HepG2 (cell line): ENCODE measurements at regions not wholly inside any gene's neighbourhood (a gene's known extent, or its start where the extent isn't known, plus 50 kb on each side); places are given as distances from the start of the nearest gene placed in this dataset.

Experiments used
- ATAC-seq: fragments of 200-7000 bp; cut with Tn5 transposase; 3 replicates; pipeline ENCODE4 v1.9.1; 2020; ENCODE audit warnings: mild to moderate bottlenecking, moderate library complexity
- BruUV-seq: library from RNA; stranded (reverse); fragments of 400-500 nt; replicated peaks from 2 replicates; lab custom pipeline; 2021; lab: Mats Ljungman, UMichigan
- CTCF ChIA-PET: fragments of 300-600 bp; formaldehyde crosslinking; extraction: SDS; loops from one replicate; lab custom pipeline; 2021; ENCODE audit warnings: low total read pairs, inconsistent platforms, low intra/inter-chr PET ratio; lab: Yijun Ruan, JAX
- POLR2A ChIA-PET: fragments of 350-600 bp; sonication (Branson Sonifier 250); formaldehyde crosslinking; loops from one replicate; lab custom pipeline; 2020; ENCODE audit warnings: antibody characterized with exemption, inconsistent platforms; lab: Yijun Ruan, JAX
- DNase-seq: peaks from one replicate; pipeline ENCODE4 v3.0.0-alpha.2; 2015; ENCODE audit warnings: low spot score
- FAIRE-seq: peaks from 3 replicates; lab custom pipeline; 2011; peaks lifted over from hg19 to GRCh38; lab: Jason Lieb, UNC
- H2AFZ ChIP-seq: one replicate; pipeline ENCODE4 v1.6.1; 2011; ENCODE audit warnings: low read length, inconsistent platforms
- H3K27ac ChIP-seq: fragments of 300-600 bp; 3 replicates; pipeline ENCODE4 v1.8.0; 2011; ENCODE audit warnings: mixed run types, mild to moderate bottlenecking, mixed read lengths, low read length, inconsistent platforms; ENCODE audit not compliant: insufficient read depth; ENCODE audit errors: extremely low read length
- H3K27me3 ChIP-seq, 2 experiments: fragments of 200-600 bp in 1 of 2; 2 replicates in 1 of 2; 3 replicates in 1 of 2; pipeline versions ENCODE4 v1.6.0 to v1.8.0; 2011; ENCODE audit warnings: low read length in 2 of 2, mild to moderate bottlenecking in 2 of 2, moderate library complexity in 2 of 2, inconsistent platforms in 1 of 2; ENCODE audit not compliant: insufficient read depth in 2 of 2, control insufficient read depth in 1 of 2
- H3K36me3 ChIP-seq, 2 experiments: fragments of 200-600 bp in 1 of 2; replicated peaks in 1 of 2; 2 replicates in 1 of 2; 3 replicates in 1 of 2; pipeline versions ENCODE4 v1.5.1 to v1.8.0; 2011; ENCODE audit warnings: low read length in 2 of 2, inconsistent platforms in 1 of 2; ENCODE audit not compliant: insufficient read depth in 2 of 2, control insufficient read depth in 1 of 2
- H3K4me1 ChIP-seq: 2 replicates; pipeline ENCODE4 v1.5.1; 2012; ENCODE audit warnings: low read length, inconsistent platforms; ENCODE audit not compliant: insufficient read depth
- H3K4me2 ChIP-seq: 2 replicates; pipeline ENCODE4 v1.6.0; 2011; ENCODE audit warnings: low read depth, low read length, inconsistent platforms
- H3K4me3 ChIP-seq, 3 experiments: fragments of 200-600 bp in 1 of 3; sonication (generic), shearing (Covaris generic) in 1 of 3; replicated peaks in 1 of 3; 2 replicates each; pipeline ENCODE4 v1.5.1; 2011 to 2016; ENCODE audit warnings: low read length in 3 of 3, inconsistent platforms in 2 of 3, low read depth in 2 of 3, mild to moderate bottlenecking in 2 of 3, control low read depth in 1 of 3, mixed read lengths in 1 of 3; ENCODE audit not compliant: insufficient read depth in 1 of 3
- H3K79me2 ChIP-seq: one replicate; pipeline ENCODE4 v1.6.1; 2011; ENCODE audit warnings: low read length, inconsistent platforms; ENCODE audit not compliant: insufficient read depth
- H3K9ac ChIP-seq: 2 replicates; pipeline ENCODE4 v1.6.0; 2011; ENCODE audit warnings: mild to moderate bottlenecking, low read depth, low read length, inconsistent platforms; ENCODE audit not compliant: insufficient read depth
- H3K9me3 ChIP-seq: 2 replicates; pipeline ENCODE4 v1.5.1; 2012; ENCODE audit warnings: mild to moderate bottlenecking, low read length
- H4K20me1 ChIP-seq: 2 replicates; pipeline ENCODE4 v1.6.0; 2011; ENCODE audit warnings: inconsistent platforms, mild to moderate bottlenecking, low read length, moderate library complexity; ENCODE audit not compliant: insufficient read depth
- AKAP8 ChIP-seq: sonication (generic); formaldehyde crosslinking; IDR thresholded peaks from 2 replicates; pipeline ENCODE4 v1.5.1; 2020; ENCODE audit warnings: mild to moderate bottlenecking, missing genetic modification reagents
- DMAP1 ChIP-seq: IDR thresholded peaks from 2 replicates; pipeline ENCODE4 v1.6.1; 2016
- ONECUT2 ChIP-seq: sonication (generic); formaldehyde crosslinking; IDR thresholded peaks from 2 replicates; pipeline ENCODE4 v1.4.0; 2020; ENCODE audit warnings: missing genetic modification reagents
- PCBP1 ChIP-seq: fragments of 200-400 bp; formaldehyde crosslinking; IDR thresholded peaks from 2 replicates; pipeline ENCODE4 v1.6.1; 2017; ENCODE audit warnings: mild to moderate bottlenecking, low read depth, low read length, borderline replicate concordance
- STAT5B ChIP-seq: sonication (generic); formaldehyde crosslinking; IDR thresholded peaks from 2 replicates; pipeline ENCODE4 v1.4.0; 2020; ENCODE audit warnings: missing genetic modification reagents
- WGBS: methylation state at CpG from one replicate; pipeline ENCODE4 v1.1.6; 2017; ENCODE audit warnings: low lambda C conversion rate; 5-methylcytosine and 5-hydroxymethylcytosine counted together
- in situ Hi-C: cut with HindIII; loops from 2 replicates; pipeline ENCODE4 v1.10.0; 2017; ENCODE audit warnings: low pct_unique_long_range_greater_than_20kb; ENCODE audit not compliant: extremely low pct_ligation_motif_present
- intact Hi-C: fragments of 100-400 bp; cut with micrococcal nuclease; formaldehyde crosslinking; loops from one replicate; pipeline ENCODE4 v1.10.0; 2022; ENCODE audit not compliant: unreplicated experiment
- TF ChIP-seq, protein P1 (sequence below): sonication (generic); formaldehyde crosslinking; IDR thresholded peaks from 2 replicates; pipeline ENCODE4 v1.4.0; 2020; ENCODE audit warnings: mild to moderate bottlenecking, missing genetic modification reagents
- TF ChIP-seq, protein P2 (sequence below): conservative IDR thresholded peaks from 2 replicates; pipeline ENCODE4 v1.6.1; 2018; ENCODE audit warnings: missing genetic modification reagents
- TF ChIP-seq, protein P3 (sequence below): sonication (generic); formaldehyde crosslinking; IDR thresholded peaks from 2 replicates; pipeline ENCODE4 v1.8.1; 2023; ENCODE audit warnings: missing genetic modification reagents, mild to moderate bottlenecking, borderline replicate concordance

DNA sequence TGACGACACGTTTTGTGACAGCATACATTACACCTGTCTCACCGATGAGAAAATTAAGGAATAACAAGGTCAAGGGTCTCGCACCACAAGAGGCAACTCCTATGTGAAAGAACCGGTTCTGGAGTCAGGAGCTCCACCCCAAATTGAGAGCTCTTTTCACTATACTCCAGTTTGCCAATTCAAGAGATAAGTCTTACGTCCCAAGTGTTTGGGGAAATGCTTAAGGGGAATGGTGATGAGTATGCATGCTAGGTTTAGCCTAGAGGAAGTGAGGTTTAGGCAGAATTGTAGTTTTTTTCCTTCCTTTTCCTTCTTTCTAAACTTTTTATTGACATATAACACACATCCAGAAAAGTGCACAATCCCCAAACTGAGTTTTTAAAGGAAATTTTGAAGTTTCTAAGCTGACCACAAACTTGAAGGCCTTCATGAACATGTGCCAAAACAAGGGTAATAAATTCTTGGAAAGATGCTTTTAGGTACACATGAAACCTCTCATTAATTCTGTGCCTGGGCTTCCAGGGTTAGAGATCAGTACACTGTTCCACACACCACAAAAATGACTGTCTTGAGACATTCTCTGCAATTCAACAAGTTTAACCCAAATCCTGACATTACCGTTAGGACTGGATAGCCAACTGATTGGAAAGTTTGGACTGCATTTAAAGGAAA lies 127.6 kb upstream of the SLC1A3 start:
- H3K9me3 ChIP-seq: no peaks in the 10 kb centered on the region
- no peaks in the 10 kb centered on the region for H3K79me2 ChIP-seq
- H3K27me3 ChIP-seq: no peaks in the 10 kb centered on the region
- H4K20me1 ChIP-seq: no peaks in the 10 kb centered on the region
- H3K4me1 ChIP-seq: no peaks in the 10 kb centered on the region
- BruUV-seq: no TSS peak
- CTCF ChIA-PET: no interaction called here
- TF ChIP-seq PCBP1: no peak
- in situ Hi-C loops (no loop called here), intact Hi-C loops (no loop called here)
- no peak overlapping the region for H3K27ac ChIP-seq
- no peak overlapping the region for H3K4me2 ChIP-seq
- H2AFZ ChIP-seq: no peak overlapping the region
- FAIRE-seq (no peak), DNase-seq (no peak), ATAC-seq (no peak)
- H3K9ac ChIP-seq: no peak overlapping the region
- POLR2A ChIA-PET: no interaction called here
- H3K36me3 ChIP-seq: no peaks in the 10 kb centered on the region
- 18% methylated on average over 7 of the region's 7 CpGs for WGBS
- no peak overlapping the region for H3K4me3 ChIP-seq

DNA sequence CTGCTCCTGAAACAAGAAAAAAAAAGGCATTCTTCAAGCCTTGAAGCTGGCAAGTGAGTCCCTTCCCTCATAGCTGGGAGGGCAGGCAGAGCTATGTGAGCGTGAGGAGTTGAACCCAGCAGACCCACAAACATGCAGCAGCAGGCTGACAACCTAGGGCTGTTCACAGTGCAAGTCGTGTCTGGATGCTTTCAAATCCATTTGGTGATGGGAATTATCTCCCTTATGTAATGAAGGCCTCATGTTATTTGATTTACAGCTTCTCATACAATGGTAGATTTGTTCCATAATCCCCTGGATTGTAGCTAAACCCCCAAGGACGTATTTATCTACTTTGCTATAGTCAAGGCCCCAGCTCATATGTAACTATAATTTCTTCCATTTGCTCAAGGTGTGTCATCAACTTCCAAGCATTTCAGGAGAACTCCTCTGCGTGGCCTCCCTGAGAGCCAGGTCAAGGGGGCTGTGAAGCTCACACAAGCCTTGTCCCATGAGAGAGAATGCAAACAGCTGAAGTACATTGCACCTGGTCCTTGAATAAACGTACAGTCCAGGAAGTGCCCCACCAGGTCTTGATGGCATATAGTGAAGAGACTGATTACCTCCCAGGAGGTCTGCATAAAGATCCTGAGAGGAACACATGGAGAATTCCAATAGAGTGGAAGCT lies 124.8 kb upstream of the SLC1A3 start:
- Histone ChIP-seq H3K27ac (no peak overlapping the region), H3K27me3 (no peaks in the 10 kb centered on the region), H3K4me2 (no peak overlapping the region), H3K9ac (no peak overlapping the region), H3K4me3 (no peak overlapping the region), H4K20me1 (no peaks in the 10 kb centered on the region), H3K4me1 (no peaks in the 10 kb centered on the region), H3K9me3 (no peaks in the 10 kb centered on the region), H3K36me3 (no peaks in the 10 kb centered on the region), H2AFZ (peak overlapping the region; percentile 3), H3K79me2 (no peaks in the 10 kb centered on the region)
- ChIA-PET CTCF (no interaction called here), POLR2A (no interaction called here)
- FAIRE-seq (no peak), ATAC-seq (no peak), DNase-seq (no peak)
- intact Hi-C loops: no loop called here
- in situ Hi-C loops: no loop called here
- no TSS peak for BruUV-seq
- WGBS: 1% methylated on average over 5 of the region's 5 CpGs
- TF ChIP-seq, protein P1, sequence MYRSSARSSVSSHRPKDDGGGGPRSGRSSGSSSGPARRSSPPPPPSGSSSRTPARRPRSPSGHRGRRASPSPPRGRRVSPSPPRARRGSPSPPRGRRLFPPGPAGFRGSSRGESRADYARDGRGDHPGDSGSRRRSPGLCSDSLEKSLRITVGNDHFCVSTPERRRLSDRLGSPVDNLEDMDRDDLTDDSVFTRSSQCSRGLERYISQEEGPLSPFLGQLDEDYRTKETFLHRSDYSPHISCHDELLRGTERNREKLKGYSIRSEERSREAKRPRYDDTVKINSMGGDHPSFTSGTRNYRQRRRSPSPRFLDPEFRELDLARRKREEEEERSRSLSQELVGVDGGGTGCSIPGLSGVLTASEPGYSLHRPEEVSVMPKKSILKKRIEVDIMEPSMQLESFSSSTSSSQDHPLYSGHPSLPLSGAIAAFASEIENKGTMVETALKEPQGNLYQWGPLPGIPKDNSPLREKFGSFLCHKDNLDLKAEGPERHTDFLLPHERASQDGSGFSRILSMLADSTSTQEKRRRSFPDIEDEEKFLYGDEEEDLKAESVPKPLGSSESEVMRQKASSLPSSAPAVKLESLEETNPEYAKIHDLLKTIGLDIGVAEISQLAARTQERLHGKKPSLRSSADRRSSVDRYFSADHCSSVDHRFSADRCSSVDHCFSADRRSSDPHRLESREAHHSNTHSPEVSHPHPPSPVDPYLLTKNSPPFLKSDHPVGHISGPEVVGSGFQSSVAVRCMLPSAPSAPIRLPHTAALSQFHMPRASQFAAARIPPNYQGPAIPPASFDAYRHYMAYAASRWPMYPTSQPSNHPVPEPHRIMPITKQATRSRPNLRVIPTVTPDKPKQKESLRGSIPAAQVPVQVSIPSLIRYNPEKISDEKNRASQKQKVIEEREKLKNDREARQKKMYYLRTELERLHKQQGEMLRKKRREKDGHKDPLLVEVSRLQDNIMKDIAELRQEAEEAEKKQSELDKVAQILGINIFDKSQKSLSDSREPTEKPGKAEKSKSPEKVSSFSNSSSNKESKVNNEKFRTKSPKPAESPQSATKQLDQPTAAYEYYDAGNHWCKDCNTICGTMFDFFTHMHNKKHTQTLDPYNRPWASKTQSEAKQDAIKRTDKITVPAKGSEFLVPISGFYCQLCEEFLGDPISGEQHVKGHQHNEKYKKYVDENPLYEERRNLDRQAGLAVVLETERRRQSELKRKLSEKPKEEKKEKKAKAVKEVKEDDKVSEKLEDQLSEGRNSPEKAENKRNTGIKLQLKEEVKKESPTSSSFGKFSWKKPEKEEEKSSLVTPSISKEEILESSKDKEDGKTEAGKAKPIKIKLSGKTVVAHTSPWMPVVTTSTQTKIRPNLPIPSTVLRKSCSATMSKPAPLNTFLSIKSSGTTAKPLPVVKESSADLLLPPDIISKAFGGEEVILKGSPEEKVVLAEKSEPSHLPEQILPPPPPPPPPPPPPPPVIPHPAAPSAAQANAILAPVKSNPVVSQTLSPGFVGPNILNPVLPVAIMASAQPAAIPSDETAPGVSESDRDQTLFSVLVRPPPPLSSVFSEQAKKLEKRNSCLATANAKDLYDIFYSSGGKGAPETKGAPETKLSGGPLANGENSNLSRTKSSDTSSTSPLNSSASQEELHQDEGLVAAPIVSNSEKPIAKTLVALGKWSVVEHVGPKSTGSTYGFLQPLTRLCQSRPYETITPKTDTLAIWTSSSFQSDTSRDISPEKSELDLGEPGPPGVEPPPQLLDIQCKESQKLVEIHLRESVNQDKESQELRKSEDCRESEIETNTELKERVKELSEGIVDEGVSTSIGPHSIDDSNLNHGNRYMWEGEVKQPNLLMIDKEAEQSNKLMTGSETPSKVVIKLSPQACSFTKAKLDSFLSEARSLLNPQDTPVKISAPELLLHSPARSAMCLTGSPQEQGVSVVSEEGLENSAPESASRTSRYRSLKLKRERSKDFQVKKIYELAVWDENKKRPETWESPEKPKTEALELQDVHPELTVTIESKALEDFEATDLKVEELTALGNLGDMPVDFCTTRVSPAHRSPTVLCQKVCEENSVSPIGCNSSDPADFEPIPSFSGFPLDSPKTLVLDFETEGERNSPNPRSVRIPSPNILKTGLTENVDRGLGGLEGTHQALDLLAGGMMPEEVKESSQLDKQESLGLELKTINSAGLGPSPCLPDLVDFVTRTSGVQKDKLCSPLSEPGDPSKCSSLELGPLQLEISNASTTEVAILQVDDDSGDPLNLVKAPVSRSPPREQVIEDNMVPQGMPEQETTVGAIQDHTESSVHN: no peak
- TF ChIP-seq AKAP8 (CRISPR knock-in tag) (no peak), DMAP1 (CRISPR knock-in tag) (no peak), STAT5B (CRISPR knock-in tag) (no peak), ONECUT2 (CRISPR knock-in tag) (no peak)
- TF ChIP-seq, protein P2, sequence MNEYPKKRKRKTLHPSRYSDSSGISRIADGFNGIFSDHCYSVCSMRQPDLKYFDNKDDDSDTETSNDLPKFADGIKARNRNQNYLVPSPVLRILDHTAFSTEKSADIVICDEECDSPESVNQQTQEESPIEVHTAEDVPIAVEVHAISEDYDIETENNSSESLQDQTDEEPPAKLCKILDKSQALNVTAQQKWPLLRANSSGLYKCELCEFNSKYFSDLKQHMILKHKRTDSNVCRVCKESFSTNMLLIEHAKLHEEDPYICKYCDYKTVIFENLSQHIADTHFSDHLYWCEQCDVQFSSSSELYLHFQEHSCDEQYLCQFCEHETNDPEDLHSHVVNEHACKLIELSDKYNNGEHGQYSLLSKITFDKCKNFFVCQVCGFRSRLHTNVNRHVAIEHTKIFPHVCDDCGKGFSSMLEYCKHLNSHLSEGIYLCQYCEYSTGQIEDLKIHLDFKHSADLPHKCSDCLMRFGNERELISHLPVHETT (CRISPR knock-in tag): no peak
- TF ChIP-seq, protein P3, sequence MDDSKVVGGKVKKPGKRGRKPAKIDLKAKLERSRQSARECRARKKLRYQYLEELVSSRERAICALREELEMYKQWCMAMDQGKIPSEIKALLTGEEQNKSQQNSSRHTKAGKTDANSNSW (CRISPR knock-in tag): no peak
